ENCODE measurements at regions not wholly inside any gene's neighbourhood (a gene's known extent, or its start where the extent isn't known, plus 50 kb on each side); places are given as distances from the start of the nearest gene placed in this dataset.

GRCh38 chr13:61696676-61697075, 281.0 kb upstream of the PCDH20 start:
- TF ChIP-seq RAD21 (IDR thresholded peaks at IDR 0.05; ENCODE audit: low read depth) = no peak
- no peak for TF ChIP-seq EGR1 (IDR thresholded peaks at IDR 0.05)
- no peak for TF ChIP-seq USF1 (IDR thresholded peaks at IDR 0.05)
- no peak for TF ChIP-seq YY1 (IDR thresholded peaks at IDR 0.05; ENCODE audit: low read depth)
- no peak for TF ChIP-seq CEBPB (IDR thresholded peaks at IDR 0.05)
- TF ChIP-seq MAX (IDR thresholded peaks at IDR 0.05) = no peak
- TF ChIP-seq NFIC (IDR thresholded peaks at IDR 0.05) = no peak
- no peak for TF ChIP-seq TAF1 (IDR thresholded peaks at IDR 0.05; ENCODE audit: low read depth)
- no peak for TF ChIP-seq EP300 (IDR thresholded peaks at IDR 0.05; ENCODE audit: borderline replicate concordance)
- no peak for TF ChIP-seq FOXM1 (IDR thresholded peaks at IDR 0.05; ENCODE audit: borderline replicate concordance, low read depth)
- TF ChIP-seq REST (IDR thresholded peaks at IDR 0.05; ENCODE audit: low read depth) = no peak
- no peak for TF ChIP-seq TEAD4 (IDR thresholded peaks at IDR 0.05)
- no peak for TF ChIP-seq TCF12 (IDR thresholded peaks at IDR 0.05; ENCODE audit: low read depth)
- no peak for TF ChIP-seq CREB1 (IDR thresholded peaks at IDR 0.05; ENCODE audit: low read depth)
